HepG2 (cell line): ENCODE measurements at regions not wholly inside any gene's neighbourhood (a gene's known extent, or its start where the extent isn't known, plus 50 kb on each side); places are given as distances from the start of the nearest gene placed in this dataset.

Source experiments
- ATAC-seq: fragments of 200-7000 bp; cut with Tn5 transposase; 3 replicates; pipeline ENCODE4 v1.9.1; 2020; ENCODE audit warnings: mild to moderate bottlenecking, moderate library complexity
- BruUV-seq: library from RNA; stranded (reverse); fragments of 400-500 nt; replicated peaks from 2 replicates; lab custom pipeline; 2021; lab: Mats Ljungman, UMichigan
- CTCF ChIA-PET: fragments of 300-600 bp; formaldehyde crosslinking; extraction: SDS; loops from one replicate; lab custom pipeline; 2021; ENCODE audit warnings: low total read pairs, inconsistent platforms, low intra/inter-chr PET ratio; lab: Yijun Ruan, JAX
- POLR2A ChIA-PET: fragments of 350-600 bp; sonication (Branson Sonifier 250); formaldehyde crosslinking; loops from one replicate; lab custom pipeline; 2020; ENCODE audit warnings: antibody characterized with exemption, inconsistent platforms; lab: Yijun Ruan, JAX
- DNase-seq: peaks from one replicate; pipeline ENCODE4 v3.0.0-alpha.2; 2015; ENCODE audit warnings: low spot score
- FAIRE-seq: peaks from 3 replicates; lab custom pipeline; 2011; peaks lifted over from hg19 to GRCh38; lab: Jason Lieb, UNC
- H2AFZ ChIP-seq: one replicate; pipeline ENCODE4 v1.6.1; 2011; ENCODE audit warnings: low read length, inconsistent platforms
- H3K27ac ChIP-seq: fragments of 300-600 bp; 3 replicates; pipeline ENCODE4 v1.8.0; 2011; ENCODE audit warnings: mixed run types, mild to moderate bottlenecking, mixed read lengths, low read length, inconsistent platforms; ENCODE audit not compliant: insufficient read depth; ENCODE audit errors: extremely low read length
- H3K27me3 ChIP-seq, 2 experiments: fragments of 200-600 bp in 1 of 2; 2 replicates in 1 of 2; 3 replicates in 1 of 2; pipeline versions ENCODE4 v1.6.0 to v1.8.0; 2011; ENCODE audit warnings: low read length in 2 of 2, mild to moderate bottlenecking in 2 of 2, moderate library complexity in 2 of 2, inconsistent platforms in 1 of 2; ENCODE audit not compliant: insufficient read depth in 2 of 2, control insufficient read depth in 1 of 2
- H3K36me3 ChIP-seq, 2 experiments: fragments of 200-600 bp in 1 of 2; replicated peaks in 1 of 2; 2 replicates in 1 of 2; 3 replicates in 1 of 2; pipeline versions ENCODE4 v1.5.1 to v1.8.0; 2011; ENCODE audit warnings: low read length in 2 of 2, inconsistent platforms in 1 of 2; ENCODE audit not compliant: insufficient read depth in 2 of 2, control insufficient read depth in 1 of 2
- H3K4me1 ChIP-seq: 2 replicates; pipeline ENCODE4 v1.5.1; 2012; ENCODE audit warnings: low read length, inconsistent platforms; ENCODE audit not compliant: insufficient read depth
- H3K4me2 ChIP-seq: 2 replicates; pipeline ENCODE4 v1.6.0; 2011; ENCODE audit warnings: low read depth, low read length, inconsistent platforms
- H3K4me3 ChIP-seq, 3 experiments: fragments of 200-600 bp in 1 of 3; sonication (generic), shearing (Covaris generic) in 1 of 3; replicated peaks in 1 of 3; 2 replicates each; pipeline ENCODE4 v1.5.1; 2011 to 2016; ENCODE audit warnings: low read length in 3 of 3, inconsistent platforms in 2 of 3, low read depth in 2 of 3, mild to moderate bottlenecking in 2 of 3, control low read depth in 1 of 3, mixed read lengths in 1 of 3; ENCODE audit not compliant: insufficient read depth in 1 of 3
- H3K79me2 ChIP-seq: one replicate; pipeline ENCODE4 v1.6.1; 2011; ENCODE audit warnings: low read length, inconsistent platforms; ENCODE audit not compliant: insufficient read depth
- H3K9ac ChIP-seq: 2 replicates; pipeline ENCODE4 v1.6.0; 2011; ENCODE audit warnings: mild to moderate bottlenecking, low read depth, low read length, inconsistent platforms; ENCODE audit not compliant: insufficient read depth
- H3K9me3 ChIP-seq: 2 replicates; pipeline ENCODE4 v1.5.1; 2012; ENCODE audit warnings: mild to moderate bottlenecking, low read length
- H4K20me1 ChIP-seq: 2 replicates; pipeline ENCODE4 v1.6.0; 2011; ENCODE audit warnings: inconsistent platforms, mild to moderate bottlenecking, low read length, moderate library complexity; ENCODE audit not compliant: insufficient read depth
- GZF1 ChIP-seq: sonication (generic); formaldehyde crosslinking; IDR thresholded peaks from 2 replicates; pipeline ENCODE4 v1.5.1; 2020; ENCODE audit warnings: mild to moderate bottlenecking, missing genetic modification reagents
- HHEX ChIP-seq: IDR thresholded peaks from 2 replicates; pipeline ENCODE4 v1.6.1; 2016; ENCODE audit warnings: control low read depth
- JARID2 ChIP-seq: sonication (generic); formaldehyde crosslinking; IDR thresholded peaks from 2 replicates; pipeline ENCODE4 v1.8.1; 2023; ENCODE audit warnings: missing genetic modification reagents, inconsistent platforms; ENCODE audit not compliant: insufficient replicate concordance
- JDP2 ChIP-seq: sonication (generic); formaldehyde crosslinking; IDR thresholded peaks from 2 replicates; pipeline ENCODE4 v1.8.1; 2022; ENCODE audit warnings: missing genetic modification reagents, borderline replicate concordance
- MAF1 ChIP-seq: sonication (generic); formaldehyde crosslinking; IDR thresholded peaks from 2 replicates; pipeline ENCODE4 v1.5.0; 2020; ENCODE audit warnings: missing genetic modification reagents, borderline replicate concordance
- PCBP2 ChIP-seq: fragments of 200-400 bp; formaldehyde crosslinking; optimal IDR thresholded peaks from 2 replicates; pipeline ENCODE3; 2018; ENCODE audit warnings: low read length, low read depth; ENCODE audit not compliant: poor library complexity, severe bottlenecking
- SP5 ChIP-seq: IDR thresholded peaks from 2 replicates; pipeline ENCODE4 v1.6.1; 2016; ENCODE audit warnings: low read depth, borderline replicate concordance
- SRF ChIP-seq: IDR thresholded peaks from 2 replicates; pipeline ENCODE4 v1.6.1; 2011; ENCODE audit warnings: mild to moderate bottlenecking, low read depth, low read length, moderate library complexity
- ZFP82 ChIP-seq: sonication (generic); formaldehyde crosslinking; IDR thresholded peaks from 2 replicates; pipeline ENCODE4 v1.5.1; 2020; ENCODE audit warnings: mild to moderate bottlenecking, missing genetic modification reagents, borderline replicate concordance
- ZNF235 ChIP-seq: sonication (generic); formaldehyde crosslinking; IDR thresholded peaks from 2 replicates; pipeline ENCODE4 v1.8.1; 2023; ENCODE audit warnings: mild to moderate bottlenecking, missing genetic modification reagents, borderline replicate concordance
- ZNF33B ChIP-seq: sonication (generic); formaldehyde crosslinking; IDR thresholded peaks from 2 replicates; pipeline ENCODE4 v1.5.1; 2020; ENCODE audit warnings: mild to moderate bottlenecking, missing genetic modification reagents
- ZNF775 ChIP-seq: sonication (generic); formaldehyde crosslinking; IDR thresholded peaks from 2 replicates; pipeline ENCODE4 v1.4.0; 2020; ENCODE audit warnings: missing genetic modification reagents, mild to moderate bottlenecking, moderate library complexity, borderline replicate concordance
- ZNF781 ChIP-seq: sonication (generic); formaldehyde crosslinking; IDR thresholded peaks from 2 replicates; pipeline ENCODE4 v1.5.1; 2020; ENCODE audit warnings: borderline replicate concordance, mild to moderate bottlenecking, missing genetic modification reagents; ENCODE audit errors: not compliant biosample characterization
- ZNF878 ChIP-seq: sonication (generic); formaldehyde crosslinking; IDR thresholded peaks from 2 replicates; pipeline ENCODE4 v1.8.1; 2023; ENCODE audit warnings: mild to moderate bottlenecking, missing genetic modification reagents, moderate library complexity
- WGBS: methylation state at CpG from one replicate; pipeline ENCODE4 v1.1.6; 2017; ENCODE audit warnings: low lambda C conversion rate; 5-methylcytosine and 5-hydroxymethylcytosine counted together
- in situ Hi-C: cut with HindIII; loops from 2 replicates; pipeline ENCODE4 v1.10.0; 2017; ENCODE audit warnings: low pct_unique_long_range_greater_than_20kb; ENCODE audit not compliant: extremely low pct_ligation_motif_present
- intact Hi-C: fragments of 100-400 bp; cut with micrococcal nuclease; formaldehyde crosslinking; loops from one replicate; pipeline ENCODE4 v1.10.0; 2022; ENCODE audit not compliant: unreplicated experiment
- TF ChIP-seq, protein P1 (sequence below): sonication (generic); formaldehyde crosslinking; IDR thresholded peaks from 2 replicates; pipeline ENCODE4 v1.4.0; 2020; ENCODE audit warnings: mild to moderate bottlenecking, missing genetic modification reagents
- TF ChIP-seq, protein P2 (sequence below): sonication (generic); formaldehyde crosslinking; IDR thresholded peaks from 2 replicates; pipeline ENCODE4 v1.5.1; 2020; ENCODE audit warnings: missing genetic modification reagents, mild to moderate bottlenecking, borderline replicate concordance
- TF ChIP-seq, protein P3 (sequence below): sonication (generic); formaldehyde crosslinking; IDR thresholded peaks from 2 replicates; pipeline ENCODE4 v1.5.0; 2020; ENCODE audit warnings: missing genetic modification reagents, mild to moderate bottlenecking, borderline replicate concordance
- TF ChIP-seq, protein P4 (sequence below): sonication (generic); formaldehyde crosslinking; IDR thresholded peaks from 2 replicates; pipeline ENCODE4 v1.4.0; 2020; ENCODE audit warnings: mild to moderate bottlenecking, missing genetic modification reagents
- TF ChIP-seq, protein P5 (sequence below): sonication (generic); formaldehyde crosslinking; IDR thresholded peaks from 2 replicates; pipeline ENCODE4 v1.4.0; 2020; ENCODE audit warnings: missing genetic modification reagents, borderline replicate concordance

DNA sequence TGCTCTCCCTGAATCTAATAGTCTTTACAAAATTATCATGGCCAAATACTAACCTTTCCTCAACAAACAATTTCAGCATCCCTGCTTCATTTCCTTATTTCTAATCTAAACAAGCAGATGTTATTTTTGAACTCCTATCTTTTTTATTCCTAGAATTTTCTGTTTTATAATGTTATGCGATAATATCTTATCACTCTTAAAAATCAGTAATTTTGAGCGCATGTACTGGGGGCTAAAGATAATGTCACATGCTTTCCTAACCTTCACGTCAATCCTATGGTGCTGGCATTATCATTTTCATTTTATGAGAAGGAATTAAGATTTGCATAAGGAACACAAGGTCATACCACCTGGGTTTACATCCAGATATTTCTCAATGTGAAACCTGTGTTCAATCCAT lies 648.0 kb downstream of the BRINP1 start:
- FAIRE-seq (no peak), ATAC-seq (no peak), DNase-seq (no peak)
- no TSS peak for BruUV-seq
- Histone ChIP-seq H3K4me2 (no peak overlapping the region), H3K79me2 (no peaks in the 10 kb centered on the region), H3K4me1 (no peaks in the 10 kb centered on the region), H3K4me3 (no peak overlapping the region), H3K9ac (no peak overlapping the region), H3K27me3 (no peaks in the 10 kb centered on the region), H2AFZ (no peak overlapping the region), H3K9me3 (peaks cover 92% of the 10 kb centered on the region), H3K36me3 (no peaks in the 10 kb centered on the region), H4K20me1 (no peaks in the 10 kb centered on the region), H3K27ac (no peak overlapping the region)
- ChIA-PET POLR2A (no interaction called here), CTCF (no interaction called here)
- TF ChIP-seq MAF1 (CRISPR knock-in tag) (no peak), HHEX (CRISPR knock-in tag) (no peak), ZNF878 (CRISPR knock-in tag) (no peak), JDP2 (CRISPR knock-in tag) (no peak), ZNF781 (CRISPR knock-in tag) (no peak), PCBP2 (no peak), ZNF775 (CRISPR knock-in tag) (no peak), SP5 (CRISPR knock-in tag) (no peak), ZFP82 (CRISPR knock-in tag) (no peak), ZNF33B (CRISPR knock-in tag) (no peak), ZNF235 (CRISPR knock-in tag) (no peak), SRF (no peak), GZF1 (CRISPR knock-in tag) (no peak), JARID2 (CRISPR knock-in tag) (no peak)
- TF ChIP-seq, protein P1, sequence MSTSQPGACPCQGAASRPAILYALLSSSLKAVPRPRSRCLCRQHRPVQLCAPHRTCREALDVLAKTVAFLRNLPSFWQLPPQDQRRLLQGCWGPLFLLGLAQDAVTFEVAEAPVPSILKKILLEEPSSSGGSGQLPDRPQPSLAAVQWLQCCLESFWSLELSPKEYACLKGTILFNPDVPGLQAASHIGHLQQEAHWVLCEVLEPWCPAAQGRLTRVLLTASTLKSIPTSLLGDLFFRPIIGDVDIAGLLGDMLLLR (CRISPR knock-in tag): no peak
- TF ChIP-seq, protein P2, sequence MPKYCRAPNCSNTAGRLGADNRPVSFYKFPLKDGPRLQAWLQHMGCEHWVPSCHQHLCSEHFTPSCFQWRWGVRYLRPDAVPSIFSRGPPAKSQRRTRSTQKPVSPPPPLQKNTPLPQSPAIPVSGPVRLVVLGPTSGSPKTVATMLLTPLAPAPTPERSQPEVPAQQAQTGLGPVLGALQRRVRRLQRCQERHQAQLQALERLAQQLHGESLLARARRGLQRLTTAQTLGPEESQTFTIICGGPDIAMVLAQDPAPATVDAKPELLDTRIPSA (CRISPR knock-in tag): no peak
- TF ChIP-seq, protein P3, sequence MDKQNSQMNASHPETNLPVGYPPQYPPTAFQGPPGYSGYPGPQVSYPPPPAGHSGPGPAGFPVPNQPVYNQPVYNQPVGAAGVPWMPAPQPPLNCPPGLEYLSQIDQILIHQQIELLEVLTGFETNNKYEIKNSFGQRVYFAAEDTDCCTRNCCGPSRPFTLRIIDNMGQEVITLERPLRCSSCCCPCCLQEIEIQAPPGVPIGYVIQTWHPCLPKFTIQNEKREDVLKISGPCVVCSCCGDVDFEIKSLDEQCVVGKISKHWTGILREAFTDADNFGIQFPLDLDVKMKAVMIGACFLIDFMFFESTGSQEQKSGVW: no peak
- TF ChIP-seq, protein P4, sequence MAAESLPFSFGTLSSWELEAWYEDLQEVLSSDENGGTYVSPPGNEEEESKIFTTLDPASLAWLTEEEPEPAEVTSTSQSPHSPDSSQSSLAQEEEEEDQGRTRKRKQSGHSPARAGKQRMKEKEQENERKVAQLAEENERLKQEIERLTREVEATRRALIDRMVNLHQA: no peak
- TF ChIP-seq, protein P5, sequence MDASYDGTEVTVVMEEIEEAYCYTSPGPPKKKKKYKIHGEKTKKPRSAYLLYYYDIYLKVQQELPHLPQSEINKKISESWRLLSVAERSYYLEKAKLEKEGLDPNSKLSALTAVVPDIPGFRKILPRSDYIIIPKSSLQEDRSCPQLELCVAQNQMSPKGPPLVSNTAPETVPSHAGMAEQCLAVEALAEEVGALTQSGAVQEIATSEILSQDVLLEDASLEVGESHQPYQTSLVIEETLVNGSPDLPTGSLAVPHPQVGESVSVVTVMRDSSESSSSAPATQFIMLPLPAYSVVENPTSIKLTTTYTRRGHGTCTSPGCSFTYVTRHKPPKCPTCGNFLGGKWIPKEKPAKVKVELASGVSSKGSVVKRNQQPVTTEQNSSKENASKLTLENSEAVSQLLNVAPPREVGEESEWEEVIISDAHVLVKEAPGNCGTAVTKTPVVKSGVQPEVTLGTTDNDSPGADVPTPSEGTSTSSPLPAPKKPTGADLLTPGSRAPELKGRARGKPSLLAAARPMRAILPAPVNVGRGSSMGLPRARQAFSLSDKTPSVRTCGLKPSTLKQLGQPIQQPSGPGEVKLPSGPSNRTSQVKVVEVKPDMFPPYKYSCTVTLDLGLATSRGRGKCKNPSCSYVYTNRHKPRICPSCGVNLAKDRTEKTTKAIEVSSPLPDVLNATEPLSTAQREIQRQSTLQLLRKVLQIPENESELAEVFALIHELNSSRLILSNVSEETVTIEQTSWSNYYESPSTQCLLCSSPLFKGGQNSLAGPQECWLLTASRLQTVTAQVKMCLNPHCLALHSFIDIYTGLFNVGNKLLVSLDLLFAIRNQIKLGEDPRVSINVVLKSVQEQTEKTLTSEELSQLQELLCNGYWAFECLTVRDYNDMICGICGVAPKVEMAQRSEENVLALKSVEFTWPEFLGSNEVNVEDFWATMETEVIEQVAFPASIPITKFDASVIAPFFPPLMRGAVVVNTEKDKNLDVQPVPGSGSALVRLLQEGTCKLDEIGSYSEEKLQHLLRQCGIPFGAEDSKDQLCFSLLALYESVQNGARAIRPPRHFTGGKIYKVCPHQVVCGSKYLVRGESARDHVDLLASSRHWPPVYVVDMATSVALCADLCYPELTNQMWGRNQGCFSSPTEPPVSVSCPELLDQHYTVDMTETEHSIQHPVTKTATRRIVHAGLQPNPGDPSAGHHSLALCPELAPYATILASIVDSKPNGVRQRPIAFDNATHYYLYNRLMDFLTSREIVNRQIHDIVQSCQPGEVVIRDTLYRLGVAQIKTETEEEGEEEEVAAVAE (CRISPR knock-in tag): no peak
- intact Hi-C loops: no loop called here
- 50% methylated on average over 3 of the region's 3 CpGs for WGBS
- in situ Hi-C loops: no loop called here
